Fibroblast of lung (primary cell): ENCODE measurements at regions not wholly inside any gene's neighbourhood (a gene's known extent, or its start where the extent isn't known, plus 50 kb on each side); places are given as distances from the start of the nearest gene placed in this dataset.

Experiments
- DNase-seq, 2 donors: peaks; one replicate each; pipeline versions ENCODE4 v3.0.0 to v3.0.0-alpha.2; 2010; ENCODE audit warnings: low read depth in 2 of 2
- H2AFZ ChIP-seq: 2 replicates; pipeline ENCODE4 v1.5.1; 2012; ENCODE audit warnings: low read length, control low read depth, inconsistent platforms
- H3K27ac ChIP-seq: 2 replicates; pipeline ENCODE4 v1.5.1; 2011; ENCODE audit warnings: low read length, control low read depth; ENCODE audit not compliant: insufficient read depth
- H3K27me3 ChIP-seq: 2 replicates; pipeline ENCODE4 v1.5.1; 2011; ENCODE audit warnings: mild to moderate bottlenecking, low read length; ENCODE audit not compliant: control insufficient read depth, insufficient read depth
- H3K36me3 ChIP-seq: 2 replicates; pipeline ENCODE4 v1.5.1; 2011; ENCODE audit warnings: low read length; ENCODE audit not compliant: control insufficient read depth, insufficient read depth
- H3K4me1 ChIP-seq: 2 replicates; pipeline ENCODE4 v1.5.1; 2011; ENCODE audit warnings: low read length; ENCODE audit not compliant: control insufficient read depth, insufficient read depth; ENCODE audit errors: extremely low read depth
- H3K4me2 ChIP-seq: 2 replicates; pipeline ENCODE4 v1.5.1; 2011; ENCODE audit warnings: low read length, control low read depth; ENCODE audit not compliant: insufficient read depth; ENCODE audit errors: extremely low read depth
- H3K4me3 ChIP-seq, 4 experiments: fragments of 200-600 bp in 1 of 4; sonication (generic) in 1 of 4; replicated peaks in 1 of 4; 2 replicates each; pipeline ENCODE4 v1.5.1; 2011 to 2016; ENCODE audit warnings: low read length in 4 of 4, low read depth in 3 of 4, mild to moderate bottlenecking in 3 of 4, control low read depth in 2 of 4, inconsistent platforms in 1 of 4, mixed read lengths in 1 of 4; ENCODE audit not compliant: insufficient read depth in 1 of 4; ENCODE audit errors: control extremely low read depth in 1 of 4
- H3K79me2 ChIP-seq: 2 replicates; pipeline ENCODE4 v1.5.1; 2012; ENCODE audit warnings: mild to moderate bottlenecking, low read length, inconsistent platforms; ENCODE audit not compliant: control insufficient read depth, insufficient read depth
- H3K9ac ChIP-seq: 2 replicates; pipeline ENCODE4 v1.5.1; 2011; ENCODE audit warnings: mild to moderate bottlenecking, low read length, control low read depth; ENCODE audit not compliant: insufficient read depth
- H3K9me3 ChIP-seq: 2 replicates; pipeline ENCODE4 v1.5.1; 2012; ENCODE audit warnings: low read depth, low read length; ENCODE audit not compliant: control insufficient read depth, insufficient read depth
- H4K20me1 ChIP-seq: 2 replicates; pipeline ENCODE4 v1.5.1; 2011; ENCODE audit warnings: low read length; ENCODE audit not compliant: control insufficient read depth, insufficient read depth; ENCODE audit errors: extremely low read depth
- EZH2 ChIP-seq: IDR thresholded peaks from 2 replicates; pipeline ENCODE4 v1.5.1; 2012; ENCODE audit warnings: low read length, control low read depth, mild to moderate bottlenecking; ENCODE audit errors: missing control alignments
- TF ChIP-seq, protein P1 (sequence below), 2 donors: IDR thresholded peaks in 1 of 2; conservative IDR thresholded peaks in 1 of 2; 1 replicate in 1 of 2; 2 replicates in 1 of 2; pipeline ENCODE4 v1.5.1; 2011 to 2012; ENCODE audit warnings: low read length in 2 of 2, control low read depth in 1 of 2, inconsistent platforms in 1 of 2, low read depth in 1 of 2, mild to moderate bottlenecking in 1 of 2

DNA sequence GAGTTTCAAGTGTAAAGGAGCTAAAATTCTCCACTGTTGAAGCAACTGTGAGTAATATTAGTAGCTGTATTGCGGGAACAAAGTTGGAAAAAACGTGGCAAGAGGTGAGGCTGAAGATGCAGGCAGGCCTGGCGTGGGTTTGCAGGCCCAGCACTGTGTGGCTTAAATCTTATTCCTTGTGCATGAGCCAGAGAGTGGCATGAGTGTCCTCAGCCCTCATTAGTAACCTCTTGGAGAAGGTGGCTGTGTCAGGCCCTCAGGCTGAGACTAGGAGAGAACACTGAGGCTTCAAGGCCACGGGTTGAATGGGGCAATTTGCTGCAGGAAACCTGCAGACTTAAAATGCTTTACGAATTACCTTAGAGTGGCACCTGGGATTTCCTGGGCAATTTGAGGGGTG is 372.7 kb upstream of the CITED2 start:
- Histone ChIP-seq H4K20me1 (no peaks in the 10 kb centered on the region), H3K9ac (no peak overlapping the region), H3K9me3 (no peaks in the 10 kb centered on the region), H3K4me3 (no peak overlapping the region), H3K4me1 (peaks cover 8% of the 10 kb centered on the region), H3K36me3 (no peaks in the 10 kb centered on the region), H3K27me3 (no peaks in the 10 kb centered on the region), H2AFZ (no peak overlapping the region), H3K79me2 (no peaks in the 10 kb centered on the region), H3K4me2 (no peak overlapping the region), H3K27ac (no peak overlapping the region)
- no peak for DNase-seq
- TF ChIP-seq, protein P1, sequence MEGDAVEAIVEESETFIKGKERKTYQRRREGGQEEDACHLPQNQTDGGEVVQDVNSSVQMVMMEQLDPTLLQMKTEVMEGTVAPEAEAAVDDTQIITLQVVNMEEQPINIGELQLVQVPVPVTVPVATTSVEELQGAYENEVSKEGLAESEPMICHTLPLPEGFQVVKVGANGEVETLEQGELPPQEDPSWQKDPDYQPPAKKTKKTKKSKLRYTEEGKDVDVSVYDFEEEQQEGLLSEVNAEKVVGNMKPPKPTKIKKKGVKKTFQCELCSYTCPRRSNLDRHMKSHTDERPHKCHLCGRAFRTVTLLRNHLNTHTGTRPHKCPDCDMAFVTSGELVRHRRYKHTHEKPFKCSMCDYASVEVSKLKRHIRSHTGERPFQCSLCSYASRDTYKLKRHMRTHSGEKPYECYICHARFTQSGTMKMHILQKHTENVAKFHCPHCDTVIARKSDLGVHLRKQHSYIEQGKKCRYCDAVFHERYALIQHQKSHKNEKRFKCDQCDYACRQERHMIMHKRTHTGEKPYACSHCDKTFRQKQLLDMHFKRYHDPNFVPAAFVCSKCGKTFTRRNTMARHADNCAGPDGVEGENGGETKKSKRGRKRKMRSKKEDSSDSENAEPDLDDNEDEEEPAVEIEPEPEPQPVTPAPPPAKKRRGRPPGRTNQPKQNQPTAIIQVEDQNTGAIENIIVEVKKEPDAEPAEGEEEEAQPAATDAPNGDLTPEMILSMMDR (conservative IDR thresholded peaks at IDR 0.05 in 1 of 2, IDR thresholded peaks at IDR 0.05 in 1 of 2; ENCODE audit: low read depth in 1 of 2, low read length in 2 of 2): no peak
- no peak for TF ChIP-seq EZH2

DNA sequence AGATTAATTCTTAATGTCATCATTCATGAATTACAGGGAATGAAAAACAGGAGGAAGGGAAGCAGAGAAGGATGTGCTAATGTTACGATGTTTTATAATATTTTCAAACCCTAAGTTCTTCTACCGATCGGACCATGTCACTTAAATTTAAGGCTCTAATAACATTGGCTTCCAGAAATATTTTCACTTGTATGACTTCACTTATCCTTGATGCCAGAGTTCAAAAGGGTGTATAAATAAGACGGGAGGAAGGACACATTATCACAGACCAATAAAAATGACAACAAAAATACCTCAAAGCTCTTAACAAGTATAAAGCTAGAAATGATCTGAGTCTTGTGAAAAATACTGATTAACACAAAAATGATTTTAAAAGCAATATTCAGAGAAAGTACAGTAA is 370.4 kb upstream of the CITED2 start:
- H3K36me3 ChIP-seq: no peaks in the 10 kb centered on the region
- H3K9me3 ChIP-seq: no peaks in the 10 kb centered on the region
- H2AFZ ChIP-seq: no peak overlapping the region
- TF ChIP-seq, protein P1 (conservative IDR thresholded peaks at IDR 0.05 in 1 of 2, IDR thresholded peaks at IDR 0.05 in 1 of 2; ENCODE audit: low read depth in 1 of 2, low read length in 2 of 2): no peak
- TF ChIP-seq EZH2: no peak
- peaks cover 8% of the 10 kb centered on the region for H3K4me1 ChIP-seq
- no peak overlapping the region for H3K4me3 ChIP-seq
- H3K9ac ChIP-seq: no peak overlapping the region
- H3K79me2 ChIP-seq: no peaks in the 10 kb centered on the region
- no peak overlapping the region for H3K27ac ChIP-seq
- H3K27me3 ChIP-seq: no peaks in the 10 kb centered on the region
- H3K4me2 ChIP-seq: no peak overlapping the region
- H4K20me1 ChIP-seq: no peaks in the 10 kb centered on the region
- no peak for DNase-seq

DNA sequence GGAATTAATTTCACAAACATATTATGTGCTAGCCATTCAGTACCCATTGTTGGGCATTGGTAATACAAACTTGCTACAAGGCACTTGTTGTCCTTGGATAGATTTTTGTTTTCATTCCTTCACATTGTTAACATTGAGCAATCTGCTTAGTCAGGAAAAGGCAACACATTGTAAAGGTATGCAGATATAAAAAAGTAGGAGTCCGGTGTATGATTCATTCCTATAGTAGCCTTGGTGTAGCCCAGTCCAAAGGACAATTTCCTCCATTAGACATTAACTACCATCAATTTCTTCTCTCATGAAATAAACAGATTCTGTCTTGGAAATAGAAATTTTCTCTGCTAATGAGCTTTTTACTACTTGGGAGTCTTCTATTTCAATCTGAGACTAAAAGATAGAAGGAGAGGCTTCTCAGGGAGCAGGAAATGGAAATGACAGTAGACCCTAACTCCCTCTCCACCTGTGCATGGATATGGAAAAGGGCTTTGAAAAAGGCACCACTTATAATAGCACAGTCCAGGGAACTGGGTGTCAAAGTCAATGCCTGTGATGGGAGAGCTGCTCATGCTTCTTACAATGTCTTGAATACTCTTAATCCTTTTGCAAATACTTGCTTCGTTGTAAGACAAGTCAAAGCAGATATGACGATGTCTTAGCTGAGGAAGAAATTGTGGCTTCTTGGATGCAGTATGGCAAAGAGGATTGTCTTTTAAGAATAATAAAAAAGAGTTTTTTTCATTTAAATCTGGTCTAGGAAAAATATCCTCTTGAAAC is 369.4 kb upstream of the CITED2 start:
- H3K4me1 ChIP-seq: peaks cover 8% of the 10 kb centered on the region
- H4K20me1 ChIP-seq: no peaks in the 10 kb centered on the region
- H3K4me3 ChIP-seq: no peak overlapping the region
- no peaks in the 10 kb centered on the region for H3K9me3 ChIP-seq
- no peaks in the 10 kb centered on the region for H3K79me2 ChIP-seq
- no peaks in the 10 kb centered on the region for H3K27me3 ChIP-seq
- no peak overlapping the region for H3K9ac ChIP-seq
- H3K36me3 ChIP-seq: no peaks in the 10 kb centered on the region
- no peak overlapping the region for H2AFZ ChIP-seq
- peak; percentile 81 to 96 for DNase-seq
- TF ChIP-seq EZH2: no peak
- TF ChIP-seq, protein P1 (conservative IDR thresholded peaks at IDR 0.05 in 1 of 2, IDR thresholded peaks at IDR 0.05 in 1 of 2; ENCODE audit: low read depth in 1 of 2, low read length in 2 of 2): no peak
- no peak overlapping the region for H3K4me2 ChIP-seq
- H3K27ac ChIP-seq: no peak overlapping the region
